ENCODE measurements at regions not wholly inside any gene's neighbourhood (a gene's known extent, or its start where the extent isn't known, plus 50 kb on each side); places are given as distances from the start of the nearest gene placed in this dataset.

GRCh38 chr2:198638577-198638976, 819.2 kb downstream of the SATB2 start:
- TF ChIP-seq POLR2A (IDR thresholded peaks at IDR 0.05; ENCODE audit: low read depth, low read length) (no peak), POLR2AphosphoS5 (IDR thresholded peaks at IDR 0.05; ENCODE audit: low read depth, low read length) (no peak)

All from GM12891 (cell line).